Muscle of back (tissue), 3 donors: ENCODE measurements at regions not wholly inside any gene's neighbourhood (a gene's known extent, or its start where the extent isn't known, plus 50 kb on each side); places are given as distances from the start of the nearest gene placed in this dataset.

Experiments
- DNase-seq, 3 donors: peaks; one replicate each; pipeline versions ENCODE4 v3.0.0 to v3.0.0-alpha.2; 2013

- peak in 1 of 3 donors; percentile 72 for DNase-seq
Observed at GRCh38 chr14:101120641-101121507, 217.4 kb upstream of the RTL1 start.

GRCh38 chr14:101121508-101122139, 218.1 kb upstream of the RTL1 start:
- no peak for DNase-seq

DNA sequence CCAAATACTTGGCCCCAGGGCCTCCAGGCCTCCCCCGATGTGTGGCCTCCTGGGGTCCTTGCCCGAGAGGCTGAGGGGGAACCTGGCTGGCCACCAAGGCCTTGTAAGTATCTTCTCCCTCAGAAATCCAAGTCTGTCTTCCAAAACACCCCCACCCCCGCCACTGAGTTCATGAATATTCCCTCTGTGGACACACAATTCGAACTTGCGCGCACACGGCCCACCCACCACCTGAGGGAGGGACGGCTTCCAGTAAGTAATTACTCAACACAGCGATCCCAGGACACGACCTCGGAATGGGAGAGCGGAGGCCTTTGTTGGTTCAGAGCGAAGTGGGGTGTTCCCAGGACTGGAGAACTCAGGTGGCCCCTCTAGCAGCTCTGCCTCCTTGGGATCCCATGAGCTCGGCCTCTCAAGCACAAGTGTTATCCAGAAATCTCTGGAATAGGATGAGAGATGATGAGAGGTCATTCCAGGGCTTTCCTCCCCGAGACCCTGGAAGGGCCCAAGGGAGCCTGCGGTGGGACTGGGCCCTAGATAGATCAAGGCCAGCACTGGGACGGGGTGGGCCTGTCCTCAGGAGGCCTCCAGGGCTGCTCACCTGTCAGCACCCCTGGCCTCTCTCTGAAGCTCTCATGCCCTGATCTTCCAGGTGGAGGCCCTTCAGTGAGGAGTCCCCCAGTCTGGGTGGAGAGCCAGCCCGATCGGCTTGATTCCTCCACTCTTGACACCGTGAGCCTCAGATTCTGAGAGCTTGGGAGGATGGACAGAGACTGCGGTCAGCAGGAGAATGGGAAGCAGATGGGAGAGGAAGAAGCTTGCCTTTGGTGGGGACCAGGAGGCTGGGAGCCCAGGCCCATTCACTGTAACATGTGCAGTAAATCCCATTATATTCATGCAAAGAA, 219.0 kb upstream of the RTL1 start:
- DNase-seq: peak in 1 of 3 donors; percentile 62

GRCh38 chr14:101123618-101124510, 220.3 kb upstream of the RTL1 start:
- peak in 1 of 3 donors; percentile 48 for DNase-seq

DNA sequence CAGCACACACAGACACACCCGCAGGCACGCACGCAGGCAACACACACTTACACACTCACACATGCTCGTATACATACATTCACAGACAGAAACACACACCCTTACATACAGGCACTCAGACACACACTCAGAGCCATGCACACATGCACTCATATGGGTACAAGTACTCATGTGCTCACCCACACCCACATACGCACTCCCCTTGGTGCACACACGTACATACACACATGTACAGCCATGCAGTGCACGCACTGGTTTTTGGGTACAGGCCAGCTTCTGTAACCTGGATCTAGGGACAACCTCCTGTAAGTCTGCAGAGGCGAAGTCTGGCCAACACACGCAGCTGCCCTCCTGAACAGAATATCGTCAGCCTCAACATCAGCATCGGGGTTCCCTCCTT, 221.3 kb upstream of the RTL1 start:
- no peak for DNase-seq

- no peak for DNase-seq
Observed at GRCh38 chr14:101125313-101125712, 221.8 kb upstream of the RTL1 start.

DNA sequence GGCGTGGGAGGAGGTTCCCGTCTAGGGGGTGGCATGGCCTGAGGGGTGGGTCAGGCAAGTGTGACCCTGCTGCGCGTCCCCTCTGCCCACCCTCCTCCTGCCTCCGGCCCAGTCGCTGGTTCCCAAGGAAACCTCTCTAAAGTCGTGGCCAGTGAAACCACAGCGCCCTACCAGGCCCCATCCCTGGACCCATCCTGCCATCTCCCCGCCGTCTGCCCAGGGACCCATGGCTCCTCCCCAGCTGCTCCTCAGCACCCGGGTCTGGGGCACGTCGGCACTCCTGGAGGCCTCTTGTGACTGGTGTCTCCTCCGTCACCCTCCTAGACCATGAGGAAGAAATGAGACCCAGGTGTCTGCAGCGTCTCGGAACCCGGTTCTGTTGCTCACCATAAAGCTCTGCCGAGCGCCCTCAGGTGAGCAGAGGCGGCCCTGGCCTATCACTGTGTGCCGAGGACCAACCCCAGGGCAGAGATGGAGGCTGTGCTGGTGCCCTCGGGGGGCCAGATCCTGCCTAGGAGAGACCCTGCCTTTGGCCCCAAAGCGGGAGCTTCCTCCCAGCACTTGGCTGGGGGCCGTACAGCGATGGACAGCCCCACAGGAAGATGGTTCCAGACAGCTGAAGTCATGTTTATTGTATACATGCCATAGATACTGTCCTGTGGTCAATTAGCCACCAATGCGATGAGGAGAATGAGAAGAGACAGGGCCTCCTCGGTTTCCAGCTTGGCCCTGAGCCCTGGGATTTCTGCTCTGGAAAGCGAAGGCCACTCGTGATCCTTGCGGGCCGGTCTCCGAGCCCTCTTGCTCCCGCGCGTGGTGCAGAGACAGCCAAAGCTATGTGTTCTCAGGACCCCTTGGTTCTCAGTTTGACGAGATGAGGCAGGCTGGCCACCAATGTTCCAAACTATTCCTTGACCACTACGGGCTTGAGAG, 222.5 kb upstream of the RTL1 start:
- peak in 1 of 3 donors; percentile 76 for DNase-seq

DNA sequence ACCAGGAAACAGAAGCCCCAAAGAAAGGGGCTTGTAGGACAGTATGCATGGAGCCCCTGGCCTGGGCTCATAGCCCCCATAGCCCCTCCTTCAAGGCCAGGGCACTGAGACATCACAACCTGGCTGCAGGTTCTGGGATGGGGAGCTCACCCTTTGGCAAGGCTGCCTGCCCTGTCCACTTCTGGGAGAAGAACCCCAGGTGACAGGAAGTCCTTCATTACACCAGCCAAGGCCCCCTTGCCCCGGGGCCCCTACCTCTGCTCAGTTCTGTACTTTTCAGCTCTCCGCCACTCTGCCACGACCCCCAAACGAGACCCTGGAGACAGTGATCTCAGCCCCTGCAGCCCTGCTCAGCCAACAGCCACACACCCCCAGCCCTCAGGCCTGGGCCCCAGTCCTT, 223.2 kb upstream of the RTL1 start:
- DNase-seq: no peak

DNA sequence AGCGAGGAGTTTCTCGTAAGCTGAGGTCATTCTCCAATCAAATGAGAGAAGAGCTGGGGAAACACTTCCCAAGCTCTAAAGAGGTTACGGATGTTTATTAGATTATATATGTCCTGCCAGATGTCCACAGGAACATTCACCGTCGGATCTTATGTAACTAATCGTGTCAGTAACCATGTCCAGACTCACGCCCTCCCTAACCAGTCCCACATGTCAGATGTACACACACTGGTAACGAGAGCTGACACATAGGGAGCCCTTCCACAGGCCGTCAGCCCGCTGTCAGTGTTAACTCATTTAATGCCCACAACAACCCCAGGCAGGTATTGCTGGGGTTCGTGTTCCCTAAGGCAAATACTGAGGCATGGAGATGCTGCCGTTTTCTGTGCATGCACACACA, 223.7 kb upstream of the RTL1 start:
- DNase-seq: peak in 1 of 3 donors; percentile 83

DNA sequence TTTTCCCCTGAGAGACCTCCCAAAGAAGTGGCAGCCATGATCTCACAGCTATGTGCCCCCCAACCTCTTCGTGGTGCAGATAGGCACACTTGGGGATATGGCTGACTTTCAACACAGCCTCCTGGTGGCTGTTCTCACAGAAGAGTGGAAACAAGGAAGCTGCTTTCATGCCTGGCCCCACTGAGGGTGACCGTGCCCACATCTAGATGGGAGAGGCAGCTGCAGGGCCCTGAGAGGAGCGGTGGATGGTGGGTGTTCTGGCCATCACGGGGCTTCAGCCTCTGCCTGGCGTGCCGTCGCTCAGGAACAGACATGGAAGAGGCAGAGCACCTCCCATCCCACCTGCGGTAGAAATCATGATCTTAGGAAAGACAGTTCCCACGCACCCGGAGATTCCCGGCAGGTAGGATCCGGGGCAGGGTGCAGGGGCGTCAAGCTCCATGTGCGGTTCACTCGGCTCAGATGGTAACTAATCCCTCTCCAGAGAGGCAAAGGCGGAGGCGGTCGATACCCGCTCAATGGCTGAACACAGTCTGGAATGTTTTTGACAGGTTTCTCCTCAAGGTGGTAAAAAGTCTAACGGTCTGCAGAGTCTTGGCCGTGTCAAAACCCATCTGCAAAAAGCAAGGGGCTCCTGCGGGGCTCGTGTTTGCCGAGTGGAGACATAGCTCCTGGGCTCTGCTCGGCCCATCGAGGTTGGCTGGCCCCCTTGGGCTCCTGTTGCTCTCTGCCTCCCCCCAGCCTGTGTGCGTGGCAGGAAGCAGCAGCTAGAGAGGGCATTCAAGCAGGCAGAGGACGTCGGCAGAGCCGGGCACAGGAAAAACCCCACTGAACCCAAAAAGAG, 225.2 kb upstream of the RTL1 start:
- no peak for DNase-seq

DNA sequence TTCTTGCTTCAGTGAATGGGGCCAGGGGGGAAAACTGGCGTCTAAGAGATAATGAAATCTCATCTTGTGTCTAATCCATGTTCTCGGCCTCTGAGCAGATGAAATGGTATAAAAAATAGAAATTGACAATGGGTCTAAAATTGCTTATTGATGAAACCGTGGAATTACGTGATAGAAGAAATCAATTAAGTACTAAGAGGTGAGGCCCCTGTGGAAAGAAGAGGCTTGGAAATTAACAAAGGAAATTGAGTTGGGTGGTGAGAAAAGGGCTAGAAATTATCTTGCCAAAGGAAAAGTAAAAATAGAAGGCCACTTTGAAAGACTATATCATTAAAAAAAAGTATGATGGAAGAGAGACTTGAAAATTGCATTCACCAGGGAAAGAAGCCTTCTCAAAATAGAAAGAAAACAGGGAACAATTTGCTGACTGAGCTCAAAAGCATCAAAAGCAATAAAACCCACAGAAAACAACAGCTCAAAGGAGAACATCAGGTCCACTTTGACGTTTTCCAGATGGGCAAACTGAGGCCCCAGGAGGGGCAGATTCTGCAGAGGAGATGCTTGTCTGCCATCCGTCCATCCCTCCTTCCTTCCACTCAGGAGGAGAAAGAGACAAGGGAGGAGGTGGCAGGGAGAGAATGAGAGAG, 226.1 kb upstream of the RTL1 start:
- no peak for DNase-seq

- no peak for DNase-seq
Observed at GRCh38 chr14:101130861-101131260, 227.3 kb upstream of the RTL1 start.

GRCh38 chr14:101131451-101131916, 228.0 kb upstream of the RTL1 start:
- no peak for DNase-seq

DNA sequence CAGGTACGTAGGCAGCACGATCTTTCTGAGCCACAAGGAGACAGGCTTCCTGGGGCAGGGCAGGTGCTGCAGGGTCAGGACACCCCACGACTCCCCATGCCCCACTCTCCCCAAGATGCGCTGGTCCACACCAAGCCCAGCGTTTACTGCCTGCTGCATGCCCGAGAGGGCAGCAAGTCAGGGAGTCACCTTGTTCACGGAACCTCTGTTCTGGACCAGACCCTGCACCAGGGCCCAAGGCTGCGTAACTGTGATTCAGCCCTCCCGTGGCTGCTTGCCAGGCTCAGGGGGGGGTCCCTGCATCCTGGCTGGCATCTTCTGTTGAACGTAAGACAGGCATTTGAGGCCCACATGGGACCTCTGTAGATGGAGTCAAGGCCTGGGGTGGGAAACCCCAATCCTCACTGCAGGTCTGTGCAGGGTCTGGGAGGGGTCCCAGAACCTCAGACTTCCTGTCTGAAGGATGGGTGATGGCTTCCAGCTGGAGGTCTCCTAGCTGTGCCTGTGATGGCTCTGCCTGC, 228.6 kb upstream of the RTL1 start:
- DNase-seq: no peak

DNA sequence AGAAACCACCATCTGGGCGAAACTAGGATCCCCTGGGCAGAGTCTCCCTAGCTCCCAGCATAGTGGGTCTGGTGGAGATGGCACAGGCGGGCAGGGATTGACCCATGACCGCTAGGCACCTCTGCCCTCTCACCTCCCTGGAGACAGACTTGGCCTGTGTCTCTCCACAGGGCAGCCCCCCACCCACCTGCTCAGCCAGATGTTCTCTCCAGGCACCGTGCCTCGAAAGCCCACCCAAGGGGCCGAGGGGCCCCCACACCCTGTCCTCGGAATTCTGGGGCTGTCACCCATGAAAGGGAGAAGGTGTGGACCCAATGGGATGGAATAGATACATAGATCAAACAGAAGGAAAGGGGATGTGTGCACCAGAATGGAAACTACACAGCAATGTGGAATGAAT, 229.1 kb upstream of the RTL1 start:
- DNase-seq: no peak

- DNase-seq: no peak
Observed at GRCh38 chr14:101133068-101133467, 229.5 kb upstream of the RTL1 start.

GRCh38 chr14:101134161-101134631, 230.7 kb upstream of the RTL1 start:
- DNase-seq: no peak

- DNase-seq: no peak
Observed at GRCh38 chr14:101134851-101135433, 231.4 kb upstream of the RTL1 start.
